Endothelial cell of umbilical vein (primary cell): ENCODE measurements at regions not wholly inside any gene's neighbourhood (a gene's known extent, or its start where the extent isn't known, plus 50 kb on each side); places are given as distances from the start of the nearest gene placed in this dataset.

Experiments used
- BruUV-seq: library from RNA; stranded (reverse); fragments of 400-500 nt; replicated peaks from 2 replicates; lab custom pipeline; 2021; lab: Mats Ljungman, UMichigan
- CTCF ChIA-PET: fragments of 300-600, 350-600 bp; sonication (Branson Sonifier 250); formaldehyde crosslinking; loops from one replicate; lab custom pipeline; 2021; ENCODE audit warnings: antibody characterized with exemption, inconsistent platforms; lab: Charles Lee
- POLR2A ChIA-PET: fragments of 300-600, 350-600 bp; sonication (Branson Sonifier 250); formaldehyde crosslinking; loops from one replicate; lab custom pipeline; 2021; ENCODE audit warnings: antibody characterized with exemption, inconsistent platforms; lab: Charles Lee
- DNase-seq: peaks from one replicate; pipeline ENCODE4 v3.0.0-alpha.2; 2011; ENCODE audit warnings: low read depth, low spot score
- FAIRE-seq: peaks from 2 replicates; lab custom pipeline; 2011; peaks lifted over from hg19 to GRCh38; lab: Jason Lieb, UNC
- H2AFZ ChIP-seq: 2 replicates; pipeline ENCODE4 v1.6.0; 2012; ENCODE audit warnings: low read depth, low read length, control low read depth, inconsistent platforms
- H3K27ac ChIP-seq: 2 replicates; pipeline ENCODE4 v1.5.1; 2011; ENCODE audit warnings: low read depth, mild to moderate bottlenecking, control low read depth, low read length, moderate library complexity; ENCODE audit not compliant: insufficient read depth
- H3K27me3 ChIP-seq, 2 experiments: 2 replicates each; pipeline versions ENCODE4 v1.6.0 to v1.6.1; 2011; ENCODE audit warnings: low read length in 2 of 2, mixed read lengths in 1 of 2; ENCODE audit not compliant: control insufficient read depth in 2 of 2, insufficient read depth in 2 of 2
- H3K36me3 ChIP-seq, 2 experiments: 2 replicates in 1 of 2; 3 replicates in 1 of 2; pipeline ENCODE4 v1.5.1; 2011; ENCODE audit warnings: low read length in 2 of 2, mild to moderate bottlenecking in 1 of 2, moderate library complexity in 1 of 2; ENCODE audit not compliant: control insufficient read depth in 2 of 2, insufficient read depth in 2 of 2; ENCODE audit errors: extremely low read depth in 1 of 2
- H3K4me1 ChIP-seq: 3 replicates; pipeline ENCODE4 v1.5.1; 2011; ENCODE audit warnings: mild to moderate bottlenecking, low read length; ENCODE audit not compliant: control insufficient read depth, insufficient read depth; ENCODE audit errors: extremely low read depth
- H3K4me2 ChIP-seq: 2 replicates; pipeline ENCODE4 v1.6.1; 2011; ENCODE audit warnings: low read length, control low read depth, mixed read lengths; ENCODE audit not compliant: insufficient read depth
- H3K4me3 ChIP-seq, 3 experiments: fragments of 200-600 bp in 1 of 3; sonication (generic), shearing (Covaris generic) in 1 of 3; replicated peaks in 1 of 3; 2 replicates each; pipeline ENCODE4 v1.5.1; 2011 to 2016; ENCODE audit warnings: control low read depth in 3 of 3, low read length in 3 of 3, mild to moderate bottlenecking in 2 of 3, inconsistent platforms in 1 of 3, low read depth in 1 of 3, moderate library complexity in 1 of 3; ENCODE audit not compliant: insufficient read depth in 1 of 3
- H3K79me2 ChIP-seq: 2 replicates; pipeline ENCODE4 v1.6.0; 2012; ENCODE audit warnings: low read length, inconsistent platforms; ENCODE audit not compliant: control insufficient read depth, insufficient read depth
- H3K9ac ChIP-seq: replicated peaks from 2 replicates; pipeline ENCODE3; 2011; ENCODE audit warnings: low read length, control low read depth; ENCODE audit not compliant: insufficient read depth; ENCODE audit errors: extremely low read depth
- H3K9me1 ChIP-seq: replicated peaks from 3 replicates; pipeline ENCODE4 v1.6.0; 2011; ENCODE audit warnings: mild to moderate bottlenecking, low read length; ENCODE audit not compliant: control insufficient read depth, insufficient read depth; ENCODE audit errors: extremely low read depth
- H3K9me3 ChIP-seq: replicated peaks from 2 replicates; pipeline ENCODE4 v1.5.1; 2012; ENCODE audit warnings: low read length, inconsistent platforms; ENCODE audit not compliant: control insufficient read depth, insufficient read depth
- H4K20me1 ChIP-seq: replicated peaks from 2 replicates; pipeline ENCODE3; 2011; ENCODE audit warnings: mild to moderate bottlenecking, low read length; ENCODE audit not compliant: control insufficient read depth, insufficient read depth; ENCODE audit errors: extremely low read depth
- CTCF ChIP-seq, 2 donors: IDR thresholded peaks; 1 replicate in 1 of 2; 2 replicates in 1 of 2; pipeline ENCODE4 v1.5.1; 2011; ENCODE audit warnings: low read length in 2 of 2, mild to moderate bottlenecking in 2 of 2, moderate library complexity in 2 of 2, control low read depth in 1 of 2, inconsistent platforms in 1 of 2, low read depth in 1 of 2; ENCODE audit not compliant: insufficient read depth in 1 of 2; ENCODE audit errors: extremely low read depth in 1 of 2
- EZH2 ChIP-seq: IDR thresholded peaks from 2 replicates; pipeline ENCODE4 v1.6.1; 2012; ENCODE audit warnings: borderline replicate concordance, low read depth, mild to moderate bottlenecking, moderate library complexity, low read length, inconsistent platforms; ENCODE audit not compliant: severe bottlenecking
- FOS ChIP-seq: IDR thresholded peaks from 2 replicates; pipeline ENCODE4 v1.6.1; 2011; ENCODE audit warnings: mild to moderate bottlenecking, low read length, moderate library complexity, borderline replicate concordance; ENCODE audit not compliant: insufficient read depth
- GATA2 ChIP-seq: IDR thresholded peaks from 2 replicates; pipeline ENCODE4 v1.7.0; 2011; ENCODE audit warnings: low read depth, mild to moderate bottlenecking, moderate library complexity, mixed read lengths, low read length; ENCODE audit not compliant: insufficient read length, insufficient read depth
- JUN ChIP-seq: IDR thresholded peaks from 2 replicates; pipeline ENCODE4 v1.6.1; 2011; ENCODE audit warnings: borderline replicate concordance, low read depth; ENCODE audit not compliant: insufficient read length, insufficient read depth
- MAX ChIP-seq: IDR thresholded peaks from 2 replicates; pipeline ENCODE4 v1.6.1; 2011; ENCODE audit not compliant: insufficient read depth, insufficient read length
- MYC ChIP-seq: IDR thresholded peaks from one replicate; pipeline ENCODE4 v1.6.1; 2011; ENCODE audit warnings: mild to moderate bottlenecking, low read depth, low read length
- POLR2A ChIP-seq: IDR thresholded peaks from 2 replicates; pipeline ENCODE4 v1.6.1; 2012; ENCODE audit warnings: low read depth, mild to moderate bottlenecking, control low read depth, low read length
- POLR2AphosphoS5 ChIP-seq: IDR thresholded peaks from 2 replicates; pipeline ENCODE4 v1.6.1; 2012; ENCODE audit warnings: low read depth, mild to moderate bottlenecking, control low read depth, low read length, moderate library complexity; ENCODE audit not compliant: insufficient read depth
- dilution Hi-C: fragments of 300-500 bp; cut with MboI; formaldehyde crosslinking; loops from one replicate; pipeline ENCODE4 v1.15.0; 2019; ENCODE audit warnings: low sequenced_read_pairs; ENCODE audit not compliant: extremely low pct_ligation_motif_present
- intact Hi-C: fragments of 100-400 bp; cut with micrococcal nuclease; formaldehyde crosslinking; loops from one replicate; pipeline ENCODE4 v1.10.0; 2022

GRCh38 chr3:115361806-115362205 lies 214.7 kb upstream of the ZBTB20 start:
- H4K20me1 ChIP-seq = no peaks in the 10 kb centered on the region
- no peaks in the 10 kb centered on the region for H3K9me3 ChIP-seq
- ChIA-PET POLR2A (no interaction called here), CTCF (interaction anchor here (1.7 kb wide), 1 partner anchor 144 kb away, joined by 5 read pairs; no protein-coding TSS in a partner anchor)
- DNase-seq (no peak), FAIRE-seq (no peak)
- H3K4me1 ChIP-seq = peaks cover 4% of the 10 kb centered on the region
- intact Hi-C loops = no loop called here
- no peak overlapping the region for H3K27ac ChIP-seq
- H3K4me3 ChIP-seq = no peak overlapping the region
- H3K79me2 ChIP-seq = no peaks in the 10 kb centered on the region
- no peak overlapping the region for H3K4me2 ChIP-seq
- H2AFZ ChIP-seq = no peak overlapping the region
- TF ChIP-seq FOS (no peak), MYC (no peak), JUN (no peak), POLR2AphosphoS5 (no peak), EZH2 (no peak), POLR2A (no peak), MAX (no peak), GATA2 (no peak), CTCF (IDR thresholded peaks at IDR 0.05; ENCODE audit: extremely low read depth in 1 of 2, insufficient read depth in 1 of 2, low read depth in 1 of 2, low read length in 2 of 2) (no peak)
- BruUV-seq = no TSS peak
- H3K9me1 ChIP-seq = no peaks in the 10 kb centered on the region
- no peak overlapping the region for H3K9ac ChIP-seq
- H3K27me3 ChIP-seq = no peaks in the 10 kb centered on the region
- dilution Hi-C loops = no loop called here
- H3K36me3 ChIP-seq = no peaks in the 10 kb centered on the region
